Fibroblast of lung (primary cell): ENCODE measurements at regions not wholly inside any gene's neighbourhood (a gene's known extent, or its start where the extent isn't known, plus 50 kb on each side); places are given as distances from the start of the nearest gene placed in this dataset.
A peak's percentile ranks its signal among the peaks of the same experiment; 100 is the strongest.
"Not testable (repeated sequence)": the region's sequence is repeated elsewhere in the genome, so short reads cannot be mapped to it uniquely, and the experiment has no call there.

Source experiments
- DNase-seq, 2 donors: peaks; one replicate each; pipeline versions ENCODE4 v3.0.0 to v3.0.0-alpha.2; 2010; ENCODE audit warnings: low read depth in 2 of 2
- H2AFZ ChIP-seq: 2 replicates; pipeline ENCODE4 v1.5.1; 2012; ENCODE audit warnings: low read length, control low read depth, inconsistent platforms
- H3K27ac ChIP-seq: 2 replicates; pipeline ENCODE4 v1.5.1; 2011; ENCODE audit warnings: low read length, control low read depth; ENCODE audit not compliant: insufficient read depth
- H3K27me3 ChIP-seq: 2 replicates; pipeline ENCODE4 v1.5.1; 2011; ENCODE audit warnings: mild to moderate bottlenecking, low read length; ENCODE audit not compliant: control insufficient read depth, insufficient read depth
- H3K36me3 ChIP-seq: 2 replicates; pipeline ENCODE4 v1.5.1; 2011; ENCODE audit warnings: low read length; ENCODE audit not compliant: control insufficient read depth, insufficient read depth
- H3K4me1 ChIP-seq: 2 replicates; pipeline ENCODE4 v1.5.1; 2011; ENCODE audit warnings: low read length; ENCODE audit not compliant: control insufficient read depth, insufficient read depth; ENCODE audit errors: extremely low read depth
- H3K4me2 ChIP-seq: 2 replicates; pipeline ENCODE4 v1.5.1; 2011; ENCODE audit warnings: low read length, control low read depth; ENCODE audit not compliant: insufficient read depth; ENCODE audit errors: extremely low read depth
- H3K4me3 ChIP-seq, 4 experiments: fragments of 200-600 bp in 1 of 4; sonication (generic) in 1 of 4; replicated peaks in 1 of 4; 2 replicates each; pipeline ENCODE4 v1.5.1; 2011 to 2016; ENCODE audit warnings: low read length in 4 of 4, low read depth in 3 of 4, mild to moderate bottlenecking in 3 of 4, control low read depth in 2 of 4, inconsistent platforms in 1 of 4, mixed read lengths in 1 of 4; ENCODE audit not compliant: insufficient read depth in 1 of 4; ENCODE audit errors: control extremely low read depth in 1 of 4
- H3K79me2 ChIP-seq: 2 replicates; pipeline ENCODE4 v1.5.1; 2012; ENCODE audit warnings: mild to moderate bottlenecking, low read length, inconsistent platforms; ENCODE audit not compliant: control insufficient read depth, insufficient read depth
- H3K9ac ChIP-seq: 2 replicates; pipeline ENCODE4 v1.5.1; 2011; ENCODE audit warnings: mild to moderate bottlenecking, low read length, control low read depth; ENCODE audit not compliant: insufficient read depth
- H3K9me3 ChIP-seq: 2 replicates; pipeline ENCODE4 v1.5.1; 2012; ENCODE audit warnings: low read depth, low read length; ENCODE audit not compliant: control insufficient read depth, insufficient read depth
- H4K20me1 ChIP-seq: 2 replicates; pipeline ENCODE4 v1.5.1; 2011; ENCODE audit warnings: low read length; ENCODE audit not compliant: control insufficient read depth, insufficient read depth; ENCODE audit errors: extremely low read depth
- EZH2 ChIP-seq: IDR thresholded peaks from 2 replicates; pipeline ENCODE4 v1.5.1; 2012; ENCODE audit warnings: low read length, control low read depth, mild to moderate bottlenecking; ENCODE audit errors: missing control alignments
- TF ChIP-seq, protein P1 (sequence below), 2 donors: IDR thresholded peaks in 1 of 2; conservative IDR thresholded peaks in 1 of 2; 1 replicate in 1 of 2; 2 replicates in 1 of 2; pipeline ENCODE4 v1.5.1; 2011 to 2012; ENCODE audit warnings: low read length in 2 of 2, control low read depth in 1 of 2, inconsistent platforms in 1 of 2, low read depth in 1 of 2, mild to moderate bottlenecking in 1 of 2

- H3K9me3 ChIP-seq, DNase-seq: not testable (repeated sequence)
Measured at GRCh38 chr12:54123981-54124380, 64.8 kb downstream of the SMUG1 start.

GRCh38 chr12:54125708-54126028, 63.1 kb downstream of the SMUG1 start:
- H3K27me3 ChIP-seq, H2AFZ ChIP-seq, H3K9ac ChIP-seq, H3K27ac ChIP-seq, H3K36me3 ChIP-seq, H3K4me2 ChIP-seq, H3K4me1 ChIP-seq, H4K20me1 ChIP-seq, H3K9me3 ChIP-seq, DNase-seq, H3K79me2 ChIP-seq: not testable (repeated sequence)
- H3K4me3 ChIP-seq = peak overlapping the region in 3 of 4 experiments; percentile 48 to 69 (median 67)

More at GRCh38 chr12:54123981-54124380, 64.8 kb downstream of the SMUG1 start:
- not testable (repeated sequence) for H2AFZ ChIP-seq, H3K27ac ChIP-seq, H3K4me3 ChIP-seq, H3K4me1 ChIP-seq, H3K36me3 ChIP-seq, H4K20me1 ChIP-seq, H3K9ac ChIP-seq, H3K79me2 ChIP-seq, H3K27me3 ChIP-seq, H3K4me2 ChIP-seq

- Histone ChIP-seq H3K4me3 (peak overlapping the region; percentile 48 to 69 (median 65)), H3K4me1 (no peaks in the 10 kb centered on the region), H3K9ac (no peak overlapping the region), H3K79me2 (no peaks in the 10 kb centered on the region), H3K27ac (no peak overlapping the region), H3K27me3 (peaks cover 8% of the 10 kb centered on the region), H4K20me1 (no peaks in the 10 kb centered on the region), H3K4me2 (peak overlapping the region; percentile 72), H3K9me3 (no peaks in the 10 kb centered on the region), H3K36me3 (no peaks in the 10 kb centered on the region), H2AFZ (no peak overlapping the region)
- DNase-seq = no peak
- TF ChIP-seq, protein P1, sequence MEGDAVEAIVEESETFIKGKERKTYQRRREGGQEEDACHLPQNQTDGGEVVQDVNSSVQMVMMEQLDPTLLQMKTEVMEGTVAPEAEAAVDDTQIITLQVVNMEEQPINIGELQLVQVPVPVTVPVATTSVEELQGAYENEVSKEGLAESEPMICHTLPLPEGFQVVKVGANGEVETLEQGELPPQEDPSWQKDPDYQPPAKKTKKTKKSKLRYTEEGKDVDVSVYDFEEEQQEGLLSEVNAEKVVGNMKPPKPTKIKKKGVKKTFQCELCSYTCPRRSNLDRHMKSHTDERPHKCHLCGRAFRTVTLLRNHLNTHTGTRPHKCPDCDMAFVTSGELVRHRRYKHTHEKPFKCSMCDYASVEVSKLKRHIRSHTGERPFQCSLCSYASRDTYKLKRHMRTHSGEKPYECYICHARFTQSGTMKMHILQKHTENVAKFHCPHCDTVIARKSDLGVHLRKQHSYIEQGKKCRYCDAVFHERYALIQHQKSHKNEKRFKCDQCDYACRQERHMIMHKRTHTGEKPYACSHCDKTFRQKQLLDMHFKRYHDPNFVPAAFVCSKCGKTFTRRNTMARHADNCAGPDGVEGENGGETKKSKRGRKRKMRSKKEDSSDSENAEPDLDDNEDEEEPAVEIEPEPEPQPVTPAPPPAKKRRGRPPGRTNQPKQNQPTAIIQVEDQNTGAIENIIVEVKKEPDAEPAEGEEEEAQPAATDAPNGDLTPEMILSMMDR (conservative IDR thresholded peaks at IDR 0.05 in 1 of 2, IDR thresholded peaks at IDR 0.05 in 1 of 2; ENCODE audit: low read depth in 1 of 2, low read length in 2 of 2) = no peak
- TF ChIP-seq EZH2 = no peak
Measured at GRCh38 chr12:54126029-54126695, 62.6 kb downstream of the SMUG1 start.

GRCh38 chr12:54126696-54127537, 61.9 kb downstream of the SMUG1 start:
- Histone ChIP-seq H2AFZ (peak overlapping the region; percentile 34), H3K4me2 (peak overlapping the region; percentile 72), H3K27ac (no peak overlapping the region), H3K9me3 (no peaks in the 10 kb centered on the region), H3K4me3 (peak overlapping the region; percentile 48 to 69 (median 65)), H3K27me3 (peaks cover 8% of the 10 kb centered on the region), H3K4me1 (no peaks in the 10 kb centered on the region), H3K79me2 (no peaks in the 10 kb centered on the region), H3K9ac (peak overlapping the region; percentile 17), H4K20me1 (no peaks in the 10 kb centered on the region), H3K36me3 (no peaks in the 10 kb centered on the region)
- peak in 1 of 2 donors; percentile 25 for DNase-seq
- TF ChIP-seq, protein P1 (conservative IDR thresholded peaks at IDR 0.05 in 1 of 2, IDR thresholded peaks at IDR 0.05 in 1 of 2; ENCODE audit: low read depth in 1 of 2, low read length in 2 of 2) = no peak
- TF ChIP-seq EZH2 = no peak
